ENCODE measurements at regions not wholly inside any gene's neighbourhood (a gene's known extent, or its start where the extent isn't known, plus 50 kb on each side); places are given as distances from the start of the nearest gene placed in this dataset.
A peak's percentile ranks its signal among the peaks of the same experiment; 100 is the strongest.

- DNase-seq (ENCODE audit: low read depth, low spot score) (no peak), ATAC-seq (no peak)
- Histone ChIP-seq H3K36me3 (ENCODE audit: control insufficient read depth, insufficient read depth, low read length) (no peaks in the 10 kb centered on the region; the same call in 1 of the 2 replicates), H3K27me3 (ENCODE audit: control insufficient read depth, insufficient read depth, low read length) (no peaks in the 10 kb centered on the region; the same call in 1 of the 2 replicates), H3K9me3 (ENCODE audit: control insufficient read depth, insufficient read depth, low read depth, low read length) (no peaks in the 10 kb centered on the region), H3K4me3 (ENCODE audit: low read depth in 2 of 2, low read length in 2 of 2) (no peak overlapping the region), H3K4me1 (ENCODE audit: control insufficient read depth, insufficient read depth, low read length) (no peaks in the 10 kb centered on the region), H3K27ac (ENCODE audit: low read length) (no peak overlapping the region)
- ChIA-PET POLR2A (no interaction called here), CTCF (no interaction called here)
- in situ Hi-C loops (cut with HindIII; ENCODE audit: low pct_unique_long_range_greater_than_20kb, low sequenced_read_pairs) (no loop called here), intact Hi-C loops (cut with micrococcal nuclease; ENCODE audit: unreplicated experiment) (no loop called here)
- BruUV-seq (replicated peaks), result no TSS peak
- TF ChIP-seq REST (IDR thresholded peaks at IDR 0.05; ENCODE audit: insufficient read depth in 1 of 2, low read depth in 2 of 2, low read length in 1 of 2) (no peak), SIN3A (IDR thresholded peaks at IDR 0.05; ENCODE audit: borderline replicate concordance, insufficient read depth, low read depth, low read length) (no peak), POLR2AphosphoS5 (IDR thresholded peaks at IDR 0.05; ENCODE audit: low read depth, low read length) (no peak), TCF7L2 (IDR thresholded peaks at IDR 0.05; ENCODE audit: low read depth, low read length) (no peak), CTCF (IDR thresholded peaks at IDR 0.05) (no peak)
These were observed 186.0 kb upstream of the DCN start for GRCh38 chr12:91368613-91369012.

- Histone ChIP-seq H3K27ac (ENCODE audit: low read length) (no peak overlapping the region), H3K27me3 (ENCODE audit: control insufficient read depth, insufficient read depth, low read length) (no peaks in the 10 kb centered on the region; the same call in 1 of the 2 replicates), H3K4me3 (ENCODE audit: low read depth in 2 of 2, low read length in 2 of 2) (no peak overlapping the region), H3K9me3 (ENCODE audit: control insufficient read depth, insufficient read depth, low read depth, low read length) (no peaks in the 10 kb centered on the region), H3K36me3 (ENCODE audit: control insufficient read depth, insufficient read depth, low read length) (no peaks in the 10 kb centered on the region; the same call in 1 of the 2 replicates), H3K4me1 (ENCODE audit: control insufficient read depth, insufficient read depth, low read length) (no peaks in the 10 kb centered on the region)
- ChIA-PET POLR2A (no interaction called here), CTCF (no interaction called here)
- no peak for ATAC-seq
- in situ Hi-C loops (cut with HindIII; ENCODE audit: low pct_unique_long_range_greater_than_20kb, low sequenced_read_pairs) (no loop called here), intact Hi-C loops (cut with micrococcal nuclease; ENCODE audit: unreplicated experiment) (no loop called here)
- DNase-seq (ENCODE audit: low read depth, low spot score), result no peak
- TF ChIP-seq TCF7L2 (IDR thresholded peaks at IDR 0.05; ENCODE audit: low read depth, low read length) (no peak), REST (IDR thresholded peaks at IDR 0.05; ENCODE audit: insufficient read depth in 1 of 2, low read depth in 2 of 2, low read length in 1 of 2) (no peak), POLR2AphosphoS5 (IDR thresholded peaks at IDR 0.05; ENCODE audit: low read depth, low read length) (no peak), CTCF (IDR thresholded peaks at IDR 0.05) (peak; percentile 58; the same call in 1 of the 2 replicates), SIN3A (IDR thresholded peaks at IDR 0.05; ENCODE audit: borderline replicate concordance, insufficient read depth, low read depth, low read length) (no peak)
- BruUV-seq (replicated peaks), result no TSS peak
These were observed 184.7 kb upstream of the DCN start for GRCh38 chr12:91367234-91367849.
